GM23338 (cell line): ENCODE measurements at regions not wholly inside any gene's neighbourhood (a gene's known extent, or its start where the extent isn't known, plus 50 kb on each side); places are given as distances from the start of the nearest gene placed in this dataset.
A peak's percentile ranks its signal among the peaks of the same experiment; 100 is the strongest.

Experiments used
- ATAC-seq: fragments of 200-7000 bp; cut with Tn5 transposase; 3 replicates; pipeline ENCODE4 v1.9.1; 2020
- DNase-seq: peaks from one replicate; pipeline ENCODE4 v3.0.0-alpha.2; 2015; ENCODE audit warnings: low spot score
- H2AFZ ChIP-seq: fragments of 200-600 bp; sonication (generic); 2 replicates; pipeline ENCODE4 v1.8.0; 2016; ENCODE audit warnings: antibody characterized with exemption, mild to moderate bottlenecking, moderate library complexity
- H3F3A ChIP-seq: fragments of 200-600 bp; sonication (generic); replicated peaks from 2 replicates; pipeline ENCODE4 v1.8.0; 2017; ENCODE audit warnings: antibody characterized with exemption, mixed run types, low read depth
- H3K27ac ChIP-seq: fragments of 200-600 bp; sonication (generic); 2 replicates; pipeline ENCODE4 v1.6.1; 2016; ENCODE audit warnings: low read depth
- H3K27me3 ChIP-seq: fragments of 200-600 bp; sonication (generic); 2 replicates; pipeline ENCODE4 v1.8.0; 2016; ENCODE audit warnings: mild to moderate bottlenecking, mixed run types, moderate library complexity; ENCODE audit not compliant: insufficient read depth
- H3K36me3 ChIP-seq: fragments of 200-600 bp; sonication (generic); 2 replicates; pipeline ENCODE4 v1.8.0; 2016; ENCODE audit warnings: mild to moderate bottlenecking; ENCODE audit not compliant: insufficient read depth
- H3K4me1 ChIP-seq: fragments of 200-600 bp; sonication (generic); 2 replicates; pipeline ENCODE4 v1.8.0; 2016; ENCODE audit warnings: mild to moderate bottlenecking, moderate library complexity; ENCODE audit not compliant: insufficient read depth
- H3K4me2 ChIP-seq: fragments of 200-600 bp; sonication (generic); 2 replicates; pipeline ENCODE4 v1.7.1; 2017; ENCODE audit warnings: mixed run types
- H3K4me3 ChIP-seq: fragments of 200-600 bp; sonication (generic); 2 replicates; pipeline ENCODE4 v1.6.1; 2016; ENCODE audit warnings: mixed run types
- H3K79me2 ChIP-seq: fragments of 200-600 bp; sonication (generic); replicated peaks from 2 replicates; pipeline ENCODE4 v1.8.0; 2017; ENCODE audit warnings: mild to moderate bottlenecking; ENCODE audit not compliant: insufficient read depth
- H3K9me2 ChIP-seq: fragments of 200-600 bp; sonication (generic); 2 replicates; pipeline ENCODE4 v1.8.0; 2017; ENCODE audit not compliant: insufficient read depth
- H4K20me1 ChIP-seq: fragments of 200-600 bp; sonication (generic); replicated peaks from 2 replicates; pipeline ENCODE4 v1.8.0; 2017; ENCODE audit warnings: mild to moderate bottlenecking; ENCODE audit not compliant: insufficient read depth
- H3K27ac Mint-ChIP-seq: 2 replicates; pipeline ENCODE4 v1.8.0; 2020; ENCODE audit warnings: inconsistent platforms, mild to moderate bottlenecking, moderate library complexity, mixed read lengths
- H3K27me3 Mint-ChIP-seq: 3 replicates; pipeline ENCODE4 v1.8.0; 2022; ENCODE audit warnings: low read depth, mild to moderate bottlenecking, moderate library complexity, mixed read lengths, inconsistent platforms; ENCODE audit not compliant: insufficient read depth, poor library complexity
- H3K36me3 Mint-ChIP-seq: 3 replicates; pipeline ENCODE4 v1.8.0; 2021; ENCODE audit warnings: low read depth, mild to moderate bottlenecking, inconsistent platforms, moderate library complexity, mixed read lengths
- H3K4me1 Mint-ChIP-seq: 3 replicates; pipeline ENCODE4 v1.8.0; 2020; ENCODE audit warnings: mild to moderate bottlenecking, inconsistent platforms, mixed read lengths
- H3K4me3 Mint-ChIP-seq: 3 replicates; pipeline ENCODE4 v1.8.0; 2021; ENCODE audit warnings: moderate library complexity, mild to moderate bottlenecking, inconsistent platforms, mixed read lengths
- H3K9me3 Mint-ChIP-seq: 3 replicates; pipeline ENCODE4 v1.8.0; 2020; ENCODE audit warnings: moderate library complexity, mild to moderate bottlenecking, inconsistent platforms, mixed read lengths
- CREB1 ChIP-seq: fragments of 250-450 bp; sonication (Bioruptor Pico); IDR thresholded peaks from 2 replicates; pipeline ENCODE4 v1.5.0; 2020; ENCODE audit warnings: low read depth, mild to moderate bottlenecking, moderate library complexity
- EZH2 ChIP-seq: fragments of 200-600 bp; sonication (generic); IDR thresholded peaks from one replicate; pipeline ENCODE4 v1.8.0; 2017; ENCODE audit warnings: antibody characterized with exemption, mild to moderate bottlenecking, low read depth; ENCODE audit not compliant: unreplicated experiment
- EZH2phosphoT487 ChIP-seq: fragments of 200-600 bp; sonication (generic); IDR thresholded peaks from one replicate; pipeline ENCODE4 v1.8.1; 2018; ENCODE audit warnings: antibody characterized with exemption; ENCODE audit not compliant: unreplicated experiment
- NANOG ChIP-seq: IDR thresholded peaks from 2 replicates; pipeline ENCODE4 v1.6.1; 2016; ENCODE audit warnings: antibody characterized with exemption, borderline replicate concordance
- POLR2AphosphoS5 ChIP-seq: IDR thresholded peaks from 2 replicates; pipeline ENCODE4 v1.6.1; 2016; ENCODE audit warnings: antibody characterized with exemption, low read depth
- STAT1 ChIP-seq: IDR thresholded peaks from one replicate; pipeline ENCODE4 v1.6.1; 2016; ENCODE audit warnings: antibody characterized with exemption; ENCODE audit not compliant: unreplicated experiment
- ZNF331 ChIP-seq: fragments of 250-450 bp; sonication (Bioruptor Pico); IDR thresholded peaks from 2 replicates; pipeline ENCODE4 v1.5.0; 2020; ENCODE audit warnings: low read depth, mild to moderate bottlenecking, moderate library complexity
- TF ChIP-seq, protein P1 (sequence below), 2 experiments: fragments of 200-600 bp in 1 of 2; sonication (generic) in 1 of 2; conservative IDR thresholded peaks; 2 replicates each; pipeline versions ENCODE4 v1.5.1 to v1.6.1; 2016 to 2017; ENCODE audit warnings: antibody characterized with exemption in 2 of 2, low read depth in 2 of 2, mild to moderate bottlenecking in 2 of 2, moderate library complexity in 1 of 2
- TF ChIP-seq, protein P2 (sequence below): IDR thresholded peaks from 2 replicates; pipeline ENCODE4 v1.6.1; 2016; ENCODE audit warnings: antibody characterized with exemption

DNA sequence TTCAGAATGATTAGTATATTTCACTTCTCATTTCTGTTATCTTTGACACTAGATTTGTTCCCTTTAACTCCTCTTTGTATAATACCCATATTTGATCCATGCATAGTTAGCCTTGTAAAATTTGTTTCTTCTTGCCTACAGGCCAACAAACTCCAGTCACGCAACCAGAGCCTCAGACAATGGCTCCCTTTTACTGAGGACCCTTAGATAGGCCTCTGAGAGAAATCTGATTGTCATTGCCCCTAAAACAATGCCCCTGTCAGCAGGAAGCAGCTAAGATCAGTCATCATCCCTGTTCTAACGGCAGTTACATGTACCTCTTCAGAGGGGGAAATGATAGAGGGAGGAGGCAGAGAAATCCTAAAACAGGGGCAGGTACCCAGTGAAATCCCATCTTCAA, 190.6 kb upstream of the TENT5D start (continued):
- TF ChIP-seq NANOG (no peak), CREB1 (no peak), EZH2 (no peak), POLR2AphosphoS5 (no peak), EZH2phosphoT487 (no peak), ZNF331 (CRISPR knock-in tag) (no peak)
- TF ChIP-seq, protein P1, sequence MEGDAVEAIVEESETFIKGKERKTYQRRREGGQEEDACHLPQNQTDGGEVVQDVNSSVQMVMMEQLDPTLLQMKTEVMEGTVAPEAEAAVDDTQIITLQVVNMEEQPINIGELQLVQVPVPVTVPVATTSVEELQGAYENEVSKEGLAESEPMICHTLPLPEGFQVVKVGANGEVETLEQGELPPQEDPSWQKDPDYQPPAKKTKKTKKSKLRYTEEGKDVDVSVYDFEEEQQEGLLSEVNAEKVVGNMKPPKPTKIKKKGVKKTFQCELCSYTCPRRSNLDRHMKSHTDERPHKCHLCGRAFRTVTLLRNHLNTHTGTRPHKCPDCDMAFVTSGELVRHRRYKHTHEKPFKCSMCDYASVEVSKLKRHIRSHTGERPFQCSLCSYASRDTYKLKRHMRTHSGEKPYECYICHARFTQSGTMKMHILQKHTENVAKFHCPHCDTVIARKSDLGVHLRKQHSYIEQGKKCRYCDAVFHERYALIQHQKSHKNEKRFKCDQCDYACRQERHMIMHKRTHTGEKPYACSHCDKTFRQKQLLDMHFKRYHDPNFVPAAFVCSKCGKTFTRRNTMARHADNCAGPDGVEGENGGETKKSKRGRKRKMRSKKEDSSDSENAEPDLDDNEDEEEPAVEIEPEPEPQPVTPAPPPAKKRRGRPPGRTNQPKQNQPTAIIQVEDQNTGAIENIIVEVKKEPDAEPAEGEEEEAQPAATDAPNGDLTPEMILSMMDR (conservative IDR thresholded peaks at IDR 0.05; ENCODE audit: low read depth in 2 of 2) = no peak

DNA sequence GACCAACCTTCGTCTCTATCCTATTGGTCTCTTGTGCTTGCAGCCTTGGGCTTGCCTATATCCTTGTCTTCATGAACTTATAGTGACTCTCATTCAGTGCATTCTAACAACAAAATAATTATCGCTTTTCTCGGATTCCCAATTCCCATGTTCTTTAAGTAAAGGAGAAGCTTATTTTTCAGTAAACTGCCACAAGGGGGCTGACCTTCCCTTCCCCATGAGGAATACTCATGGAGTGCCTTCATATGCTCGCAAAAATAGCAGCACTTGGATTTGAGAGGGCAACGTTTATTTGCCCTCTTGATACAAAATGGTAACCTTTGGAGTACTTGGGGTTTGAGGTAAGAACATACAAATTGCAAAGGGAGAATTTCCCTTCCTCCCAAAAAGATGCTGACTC, 183.2 kb upstream of the TENT5D start:
- Mint-ChIP-seq H3K9me3 (peaks cover under 1% of the 10 kb centered on the region; the same call in 1 of the 3 replicates), H3K4me3 (no peak overlapping the region), H3K4me1 (no peaks in the 10 kb centered on the region), H3K27ac (no peak overlapping the region), H3K27me3 (no peaks in the 10 kb centered on the region), H3K36me3 (no peaks in the 10 kb centered on the region)
- DNase-seq (peak; percentile 23), ATAC-seq (0 out of 3 replicates have a peak, but pooled peaks have one; percentile 32)
- Histone ChIP-seq H3K9me2 (no peaks in the 10 kb centered on the region), H3K4me2 (no peak overlapping the region), H3K36me3 (no peaks in the 10 kb centered on the region), H3K4me1 (no peaks in the 10 kb centered on the region), H3K4me3 (no peak overlapping the region), H2AFZ (no peak overlapping the region), H3K79me2 (no peaks in the 10 kb centered on the region), H3F3A (no peaks in the 10 kb centered on the region), H4K20me1 (no peaks in the 10 kb centered on the region), H3K27ac (no peak overlapping the region), H3K27me3 (no peaks in the 10 kb centered on the region)
- TF ChIP-seq CREB1 = no peak
- TF ChIP-seq, protein P1 (conservative IDR thresholded peaks at IDR 0.05; ENCODE audit: low read depth in 2 of 2) = peak; percentile 48 to 52

DNA sequence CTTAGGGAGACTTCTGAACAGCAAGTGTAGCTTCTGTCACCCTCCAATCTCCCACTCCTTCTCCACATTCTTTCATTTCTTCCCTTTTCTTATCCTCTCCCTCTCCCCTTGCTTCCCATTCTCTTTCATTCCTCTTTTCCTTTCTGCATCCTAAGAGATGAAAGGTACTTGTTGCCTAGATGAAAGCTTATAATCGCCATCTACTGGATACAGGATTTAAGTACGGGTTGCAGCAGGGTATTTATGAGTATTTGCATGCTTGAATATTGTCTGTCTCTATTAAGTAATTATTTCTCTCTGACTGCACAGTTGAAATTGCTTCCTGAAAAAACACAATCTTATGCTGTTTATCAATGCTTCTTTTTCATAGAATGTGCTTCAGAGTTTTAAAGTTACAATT, 174.0 kb upstream of the TENT5D start:
- H3K4me3 ChIP-seq = no peak overlapping the region
- no peak overlapping the region for H3K4me2 ChIP-seq
- DNase-seq (peak; percentile 23), ATAC-seq (no peak)
- no peaks in the 10 kb centered on the region for H3K79me2 ChIP-seq
- Mint-ChIP-seq H3K4me3 (no peak overlapping the region), H3K9me3 (peaks cover 2% of the 10 kb centered on the region; the same call in 1 of the 3 replicates), H3K27ac (no peak overlapping the region), H3K27me3 (peaks cover 3% of the 10 kb centered on the region), H3K36me3 (no peaks in the 10 kb centered on the region), H3K4me1 (no peaks in the 10 kb centered on the region)
- no peaks in the 10 kb centered on the region for H4K20me1 ChIP-seq
- H2AFZ ChIP-seq = no peak overlapping the region
- H3K9me2 ChIP-seq = no peaks in the 10 kb centered on the region
- H3K27me3 ChIP-seq = no peaks in the 10 kb centered on the region
- no peaks in the 10 kb centered on the region for H3F3A ChIP-seq
- no peaks in the 10 kb centered on the region for H3K36me3 ChIP-seq
- H3K27ac ChIP-seq = no peak overlapping the region
- no peaks in the 10 kb centered on the region for H3K4me1 ChIP-seq
- TF ChIP-seq, protein P2, sequence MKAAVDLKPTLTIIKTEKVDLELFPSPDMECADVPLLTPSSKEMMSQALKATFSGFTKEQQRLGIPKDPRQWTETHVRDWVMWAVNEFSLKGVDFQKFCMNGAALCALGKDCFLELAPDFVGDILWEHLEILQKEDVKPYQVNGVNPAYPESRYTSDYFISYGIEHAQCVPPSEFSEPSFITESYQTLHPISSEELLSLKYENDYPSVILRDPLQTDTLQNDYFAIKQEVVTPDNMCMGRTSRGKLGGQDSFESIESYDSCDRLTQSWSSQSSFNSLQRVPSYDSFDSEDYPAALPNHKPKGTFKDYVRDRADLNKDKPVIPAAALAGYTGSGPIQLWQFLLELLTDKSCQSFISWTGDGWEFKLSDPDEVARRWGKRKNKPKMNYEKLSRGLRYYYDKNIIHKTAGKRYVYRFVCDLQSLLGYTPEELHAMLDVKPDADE = no peak
- no peak for TF ChIP-seq EZH2
- TF ChIP-seq, protein P1 (conservative IDR thresholded peaks at IDR 0.05; ENCODE audit: low read depth in 2 of 2) = peak in 1 of 2 experiments; percentile 37; a peak in 2 of 4 replicates
- TF ChIP-seq STAT1 = no peak
